ENCODE measurements at regions not wholly inside any gene's neighbourhood (a gene's known extent, or its start where the extent isn't known, plus 50 kb on each side); places are given as distances from the start of the nearest gene placed in this dataset.
A peak's percentile ranks its signal among the peaks of the same experiment; 100 is the strongest.

GRCh38 chr10:88174391-88174790 is 311.0 kb downstream of the PTEN start:
- DNase-seq (ENCODE audit: low read depth) = no peak
- no peak for TF ChIP-seq CTCF (IDR thresholded peaks at IDR 0.05; ENCODE audit: insufficient read depth, low read depth, low read length)
- H3K4me3 ChIP-seq (ENCODE audit: low read depth, low read length) = no peak overlapping the region

DNA sequence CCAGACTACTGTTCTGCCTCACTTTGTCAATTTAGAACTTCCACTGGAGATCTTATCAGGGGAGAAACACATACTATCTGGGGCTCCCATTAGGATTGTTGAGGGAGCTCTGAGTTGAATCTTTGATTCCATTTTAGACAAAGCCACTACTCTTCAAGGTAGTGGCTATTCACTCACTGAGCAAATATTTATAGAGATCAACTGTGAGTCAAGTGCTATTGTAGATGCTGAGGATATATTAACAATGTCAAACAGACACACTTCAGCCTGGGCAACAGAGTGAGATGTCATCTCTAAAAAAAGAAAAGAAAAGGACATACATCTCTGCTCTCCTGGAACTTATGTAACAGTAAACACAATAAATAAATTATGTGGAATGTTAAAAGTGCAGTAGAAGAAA is 315.3 kb downstream of the PTEN start:
- H3K4me3 ChIP-seq (ENCODE audit: low read depth, low read length) = no peak overlapping the region
- TF ChIP-seq CTCF (IDR thresholded peaks at IDR 0.05; ENCODE audit: insufficient read depth, low read depth, low read length) = no peak
- DNase-seq (ENCODE audit: low read depth) = no peak

DNA sequence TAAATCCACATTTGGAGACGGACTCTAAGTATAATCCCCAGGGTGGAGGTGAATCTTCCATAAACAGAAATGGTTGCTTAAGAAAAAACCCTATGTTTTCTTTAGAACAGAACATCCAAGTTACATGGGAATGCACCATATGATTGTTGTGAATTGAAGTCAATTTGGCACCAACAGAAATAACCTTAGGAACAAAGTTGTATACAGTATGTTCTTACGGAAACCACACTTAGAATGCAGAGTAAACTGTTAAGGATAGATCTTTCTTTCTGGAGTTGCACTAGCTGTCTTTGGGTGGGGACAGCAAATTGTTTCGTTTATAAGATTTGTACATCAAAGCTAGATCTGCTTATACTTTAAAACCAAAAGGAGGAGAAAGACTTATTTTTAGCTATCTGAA is 316.4 kb downstream of the PTEN start:
- no peak for TF ChIP-seq CTCF (IDR thresholded peaks at IDR 0.05; ENCODE audit: insufficient read depth, low read depth, low read length)
- DNase-seq (ENCODE audit: low read depth) = no peak
- H3K4me3 ChIP-seq (ENCODE audit: low read depth, low read length) = no peak overlapping the region

GRCh38 chr10:88181902-88182600 is 318.6 kb downstream of the PTEN start:
- no peak for DNase-seq (ENCODE audit: low read depth)
- no peak for TF ChIP-seq CTCF (IDR thresholded peaks at IDR 0.05; ENCODE audit: insufficient read depth, low read depth, low read length)
- H3K4me3 ChIP-seq (ENCODE audit: low read depth, low read length) = no peak overlapping the region

GRCh38 chr10:88182601-88182930 is 319.1 kb downstream of the PTEN start:
- TF ChIP-seq CTCF (IDR thresholded peaks at IDR 0.05; ENCODE audit: insufficient read depth, low read depth, low read length) = no peak
- H3K4me3 ChIP-seq (ENCODE audit: low read depth, low read length) = no peak overlapping the region
- DNase-seq (ENCODE audit: low read depth) = no peak

GRCh38 chr10:88184543-88185297 is 321.3 kb downstream of the PTEN start:
- no peak overlapping the region for H3K4me3 ChIP-seq (ENCODE audit: low read depth, low read length)
- TF ChIP-seq CTCF (IDR thresholded peaks at IDR 0.05; ENCODE audit: insufficient read depth, low read depth, low read length) = no peak
- peak; percentile 64 for DNase-seq (ENCODE audit: low read depth)

Data from fibroblast of villous mesenchyme (primary cell).